ENCODE measurements at regions not wholly inside any gene's neighbourhood (a gene's known extent, or its start where the extent isn't known, plus 50 kb on each side); places are given as distances from the start of the nearest gene placed in this dataset.
A peak's percentile ranks its signal among the peaks of the same experiment; 100 is the strongest.
"Not testable (repeated sequence)": the region's sequence is repeated elsewhere in the genome, so short reads cannot be mapped to it uniquely, and the experiment has no call there.

DNA sequence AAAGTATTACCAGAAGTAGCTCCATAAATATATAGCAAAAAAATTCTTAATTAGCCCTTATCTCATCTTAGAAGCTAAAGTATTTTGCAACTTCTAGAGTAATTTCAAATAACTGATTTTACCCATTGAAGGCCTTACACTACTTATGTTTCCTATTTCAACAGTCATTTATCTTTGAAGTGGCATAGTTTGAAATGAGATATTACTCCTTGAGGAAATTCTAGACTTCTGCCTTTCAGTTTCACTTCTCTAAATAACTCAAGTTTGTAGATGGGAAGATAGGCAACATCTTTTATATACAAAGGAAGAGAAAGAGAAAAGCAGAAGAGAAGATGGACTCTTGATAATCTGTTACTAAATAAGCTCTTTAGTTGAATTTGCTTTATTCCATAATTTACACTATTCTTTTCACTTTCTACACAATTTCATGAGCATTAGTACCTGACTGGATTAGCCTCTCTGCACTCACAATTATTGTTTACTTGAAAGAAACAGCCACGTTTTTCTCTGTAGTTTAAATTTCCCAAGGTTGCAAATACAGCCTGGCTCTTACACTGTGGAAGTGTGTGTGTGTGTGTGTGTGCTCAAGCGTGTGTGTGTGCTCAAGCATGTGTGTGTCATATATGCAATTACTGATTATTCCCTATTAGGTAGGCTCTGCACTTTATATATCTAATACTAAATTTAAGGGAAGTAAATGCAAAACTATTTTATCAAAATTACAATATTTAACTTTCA, 60.6 kb upstream of the EMB start:
- no peak for DNase-seq (ENCODE audit: low read depth in 3 of 3)

DNA sequence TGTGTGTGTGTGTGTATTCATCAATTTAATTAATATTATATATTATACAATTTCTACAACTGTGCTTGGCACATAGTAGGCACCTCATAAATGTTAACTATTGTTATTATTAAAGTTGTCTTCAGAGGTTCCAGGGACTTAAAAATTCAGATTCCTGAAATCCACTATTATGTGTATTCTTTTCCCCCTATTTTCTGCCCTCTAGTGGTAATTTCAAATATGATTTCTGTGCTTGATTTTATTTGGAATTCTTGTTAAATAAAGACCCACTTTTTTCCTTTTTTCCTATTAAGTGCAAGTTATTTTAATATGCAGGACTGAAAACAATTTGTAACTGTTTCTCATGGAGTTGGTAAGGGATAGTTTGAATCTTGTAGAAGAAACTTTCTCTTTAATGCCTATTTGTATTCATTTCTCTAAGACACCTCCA, 72.0 kb upstream of the EMB start:
- DNase-seq (ENCODE audit: low read depth in 3 of 3), result not testable (repeated sequence)

DNA sequence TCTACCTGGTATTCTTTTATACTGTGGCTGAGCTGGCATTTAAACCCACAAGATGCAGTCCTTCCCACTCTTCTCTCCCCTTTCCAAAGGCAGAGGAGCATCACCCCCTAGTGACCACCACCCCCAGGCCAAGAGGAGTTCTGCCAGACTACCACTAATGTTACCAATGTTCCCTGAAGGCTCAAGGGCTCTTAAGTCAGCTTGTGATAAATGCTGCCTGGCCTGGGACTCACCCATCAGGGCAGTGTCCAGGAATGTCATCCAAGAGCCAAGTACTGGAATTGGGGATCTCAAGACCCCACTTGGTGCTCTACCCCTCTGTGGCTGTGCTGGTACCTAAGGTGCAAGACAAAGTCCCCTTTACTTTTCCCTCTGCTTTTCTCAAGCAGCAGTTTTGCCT, 80.0 kb upstream of the EMB start:
- DNase-seq (ENCODE audit: low read depth in 3 of 3), result not testable (repeated sequence)

DNA sequence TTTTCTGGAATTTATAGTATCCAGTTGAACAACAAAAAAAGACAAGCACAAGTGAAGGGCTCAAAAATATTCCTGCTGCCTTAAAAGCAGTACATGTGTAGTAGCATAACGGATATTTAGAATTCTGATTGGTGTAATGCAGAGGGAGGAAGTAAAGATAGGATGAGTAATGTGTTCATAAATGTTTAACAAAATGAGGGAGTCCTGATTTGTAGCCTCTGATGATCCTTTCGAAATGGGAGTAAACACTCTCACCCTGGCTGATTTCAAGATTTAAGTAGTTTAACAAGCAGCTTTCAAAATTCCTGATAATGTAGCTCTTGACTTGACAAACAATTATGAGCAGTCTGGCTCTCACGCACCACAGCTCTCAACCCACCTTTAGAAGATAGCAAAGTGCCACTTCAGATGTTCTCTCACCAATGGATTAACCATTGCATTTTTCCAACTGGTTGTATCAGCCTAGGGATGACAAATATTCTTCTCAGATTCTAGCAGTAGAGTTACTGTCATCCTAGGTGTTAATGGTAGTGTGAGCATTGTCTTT, 86.5 kb upstream of the EMB start:
- DNase-seq (ENCODE audit: low read depth in 3 of 3), result not testable (repeated sequence)

DNA sequence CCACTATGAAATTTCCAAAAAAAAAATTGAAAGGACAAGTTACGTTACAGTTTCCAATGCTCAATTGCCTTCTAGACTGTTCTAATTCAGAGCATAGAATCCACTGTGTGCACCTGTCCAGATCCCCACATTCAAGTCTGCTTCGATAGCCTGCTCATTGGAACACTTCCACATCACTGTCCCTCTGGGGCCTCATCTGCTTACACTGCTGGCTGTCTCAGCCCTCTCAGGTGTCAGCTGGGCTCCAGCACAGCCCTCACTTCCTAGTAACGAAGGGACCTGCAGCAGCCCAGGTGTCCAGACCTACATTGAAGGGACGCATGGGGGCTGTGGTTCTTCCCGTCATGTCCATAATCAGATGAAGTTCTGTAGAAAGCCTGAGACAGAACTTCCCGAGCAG, 94.3 kb upstream of the EMB start:
- DNase-seq (ENCODE audit: low read depth in 3 of 3), result no peak

DNA sequence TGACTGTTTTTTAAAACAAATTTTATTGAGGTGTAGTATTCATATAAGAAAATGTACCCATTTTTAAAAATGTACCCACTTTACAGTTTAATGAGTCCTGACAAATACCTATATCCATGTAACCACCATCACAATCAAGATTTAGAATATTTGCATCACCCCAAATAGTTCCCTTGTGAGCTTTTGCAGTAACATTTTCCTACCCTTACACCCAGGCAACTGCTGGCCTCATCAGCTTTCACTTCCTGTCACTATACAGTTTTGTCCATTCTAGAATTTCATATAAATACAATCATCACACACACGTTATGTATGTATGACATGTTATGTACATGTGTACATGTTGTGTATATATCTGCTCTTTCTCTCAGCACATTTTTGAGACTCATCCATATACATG, 96.4 kb upstream of the EMB start:
- not testable (repeated sequence) for DNase-seq (ENCODE audit: low read depth in 3 of 3)

DNA sequence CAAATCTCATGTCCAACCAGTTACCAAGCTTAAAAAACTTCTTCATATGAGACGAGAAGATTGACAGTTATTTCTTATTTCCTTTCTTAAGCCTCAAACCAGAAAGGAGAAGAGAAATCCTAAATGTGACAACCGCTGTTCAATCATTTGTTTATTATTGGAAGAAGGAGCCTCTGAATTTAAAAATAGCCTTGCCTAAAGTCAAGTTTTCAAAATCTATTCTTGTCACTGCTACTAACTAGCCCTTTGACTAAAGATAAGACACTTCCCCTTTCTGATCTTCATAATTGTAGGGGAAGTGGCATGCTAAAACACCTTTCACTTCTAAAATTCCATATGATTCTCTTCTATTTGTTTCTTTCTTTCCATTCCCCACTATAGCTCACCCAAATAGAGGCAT, 106.2 kb upstream of the EMB start:
- no peak for DNase-seq (ENCODE audit: low read depth in 3 of 3)

DNA sequence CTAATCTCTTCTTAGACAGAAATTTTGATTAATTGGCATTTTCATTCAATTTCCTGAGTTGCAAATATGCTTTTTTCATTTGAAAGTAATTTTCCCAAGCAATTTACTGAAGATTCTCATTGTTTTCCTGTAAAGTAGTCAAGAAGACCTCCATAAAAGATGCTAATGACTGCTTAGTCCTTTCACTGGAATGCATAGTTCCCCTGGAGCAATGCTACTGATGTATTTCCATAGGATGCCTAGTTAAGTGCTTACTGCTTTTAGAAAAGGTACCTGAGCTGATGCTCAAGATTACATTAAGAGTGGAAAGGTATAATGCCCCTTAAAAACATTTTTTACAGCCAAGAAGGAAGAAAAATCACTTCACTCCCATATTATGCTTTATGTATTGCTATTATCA, 109.2 kb upstream of the EMB start:
- DNase-seq (ENCODE audit: low read depth in 3 of 3), result no peak

DNA sequence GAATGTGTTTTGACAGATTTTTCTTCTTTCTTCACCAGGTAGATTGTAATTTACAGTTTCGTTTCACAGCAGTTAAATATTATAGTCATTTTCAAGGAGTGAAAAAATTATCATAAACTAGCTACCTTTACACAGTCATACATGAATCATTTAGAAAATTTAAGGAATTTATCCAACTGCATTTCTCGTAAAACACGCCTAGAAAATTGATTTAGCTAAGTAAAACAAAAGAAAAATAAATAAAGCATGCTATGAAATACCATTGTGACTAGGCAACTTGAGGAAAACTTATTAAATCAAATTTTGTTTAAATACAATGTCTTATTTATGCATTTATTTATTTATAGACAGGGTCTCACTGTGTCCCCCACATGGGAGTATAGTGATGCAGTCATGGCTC, 109.9 kb upstream of the EMB start:
- no peak for DNase-seq (ENCODE audit: low read depth in 3 of 3)

DNA sequence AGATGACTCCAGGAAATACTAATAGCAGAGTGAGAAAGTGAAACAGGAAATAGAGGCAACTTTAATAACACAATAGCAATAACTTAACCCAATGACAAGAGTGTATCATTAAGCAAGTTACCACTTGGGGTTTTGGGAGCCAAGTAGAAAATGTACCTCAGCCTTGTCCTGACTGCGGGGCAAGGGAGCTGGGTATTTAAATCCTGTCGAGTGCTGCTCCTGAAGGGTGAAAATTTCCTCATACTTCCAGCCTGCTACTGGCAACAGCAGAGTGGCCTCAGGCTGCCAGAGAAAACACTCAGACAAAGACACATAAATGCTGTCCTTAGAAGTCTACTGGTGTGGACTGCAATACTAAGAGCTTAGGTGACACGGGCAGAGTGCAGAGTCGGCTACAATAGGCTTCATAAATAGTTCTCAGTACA, 112.5 kb upstream of the EMB start:
- no peak for DNase-seq (ENCODE audit: low read depth in 3 of 3)

DNA sequence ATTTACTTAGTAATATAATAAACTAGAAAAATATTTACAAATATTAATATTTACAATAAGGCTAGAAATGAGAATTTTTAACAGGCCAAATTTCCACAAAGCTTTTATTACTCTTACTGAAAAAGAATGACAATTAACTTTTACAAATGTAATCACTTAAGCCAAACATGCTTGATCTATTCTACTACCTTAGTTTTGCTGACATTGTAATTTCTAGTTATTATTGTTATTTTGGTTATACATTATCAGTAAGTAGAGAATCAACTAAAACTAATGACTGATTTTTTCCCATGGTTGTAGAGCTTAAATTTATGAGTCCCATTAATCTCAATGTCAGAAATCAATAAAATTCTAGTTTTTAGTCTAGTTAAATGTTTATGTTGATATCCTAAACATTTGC, 107.8 kb upstream of the PARP8 start:
- DNase-seq (ENCODE audit: low read depth in 3 of 3), result not testable (repeated sequence)

DNA sequence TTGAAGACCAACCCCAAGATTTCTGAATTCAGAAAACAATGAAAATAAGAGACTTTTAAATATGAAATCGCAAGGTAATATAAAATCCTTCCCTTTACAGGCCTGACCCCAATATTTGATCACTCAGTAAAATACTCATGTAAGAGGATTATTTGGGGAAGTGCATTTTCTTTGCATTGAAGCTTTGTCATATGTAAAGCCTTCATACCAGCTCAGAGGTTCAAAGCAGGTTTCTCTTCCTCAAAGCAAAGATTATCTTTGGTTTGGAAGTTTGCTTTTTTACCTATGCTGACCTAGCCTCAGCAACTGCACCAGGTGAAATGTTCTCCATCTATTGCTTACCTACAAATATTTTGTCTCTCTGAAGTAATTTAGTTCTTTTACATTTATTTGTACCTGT, 106.5 kb upstream of the PARP8 start:
- no peak for DNase-seq (ENCODE audit: low read depth in 3 of 3)

DNA sequence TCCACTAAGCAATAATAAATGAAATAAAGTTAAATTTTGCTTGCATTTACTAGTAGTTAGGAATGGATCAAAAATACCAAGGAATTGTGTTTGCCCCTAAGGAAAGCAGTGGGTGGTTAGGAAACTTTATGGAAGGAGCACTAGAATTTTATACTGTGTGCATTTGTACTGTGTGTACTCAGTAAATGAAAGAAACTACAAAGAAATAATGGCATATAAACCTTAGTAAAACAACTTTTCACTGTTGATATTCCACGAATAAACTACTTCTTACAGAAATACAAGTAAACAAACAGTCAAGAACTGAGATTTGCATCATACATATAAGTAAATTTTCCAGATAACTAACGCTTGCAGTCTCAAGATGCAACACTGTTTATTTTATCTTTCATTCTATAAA, 103.7 kb upstream of the PARP8 start:
- no peak for DNase-seq (ENCODE audit: low read depth in 3 of 3)

DNA sequence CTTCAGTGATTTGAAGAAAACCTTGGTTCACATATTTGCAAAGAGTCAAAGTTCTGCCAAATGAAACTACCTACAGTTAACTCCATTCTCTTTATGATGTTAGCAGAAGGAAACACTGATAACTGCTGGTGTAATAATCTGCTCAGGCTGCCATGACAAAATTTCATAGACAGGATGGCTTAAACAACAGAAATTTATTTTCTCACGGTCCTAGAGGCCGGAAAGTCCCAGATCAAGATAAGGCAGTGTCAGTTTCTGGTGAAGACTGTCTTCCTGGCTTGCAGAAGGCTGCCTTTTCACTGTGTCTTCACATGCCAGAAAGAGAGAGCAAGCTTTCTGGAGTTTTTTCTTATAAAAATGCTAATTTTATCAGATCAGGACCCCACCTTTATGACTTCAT, 102.4 kb upstream of the PARP8 start:
- peak in 1 of 3 experiments; percentile 1 for DNase-seq (ENCODE audit: low read depth in 3 of 3)

DNA sequence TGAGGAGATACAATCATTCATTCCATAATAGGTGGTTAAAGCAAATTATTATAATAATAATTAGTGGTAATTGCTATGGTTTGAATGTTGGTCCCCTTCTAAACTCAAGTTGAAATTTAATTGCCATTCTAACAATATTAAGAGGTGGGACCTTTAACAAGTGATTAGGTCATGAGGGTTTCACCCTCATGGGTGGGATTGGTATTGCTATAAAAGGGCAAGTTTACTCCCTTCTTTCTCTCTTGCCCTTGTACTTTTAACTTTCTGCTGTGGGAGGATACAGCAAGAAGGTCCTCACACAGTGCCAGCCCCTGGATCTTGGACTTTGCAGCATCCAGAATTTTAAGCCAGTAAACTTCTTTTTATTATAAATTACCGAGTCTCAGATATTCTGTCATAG, 101.9 kb upstream of the PARP8 start:
- no peak for DNase-seq (ENCODE audit: low read depth in 3 of 3)

DNA sequence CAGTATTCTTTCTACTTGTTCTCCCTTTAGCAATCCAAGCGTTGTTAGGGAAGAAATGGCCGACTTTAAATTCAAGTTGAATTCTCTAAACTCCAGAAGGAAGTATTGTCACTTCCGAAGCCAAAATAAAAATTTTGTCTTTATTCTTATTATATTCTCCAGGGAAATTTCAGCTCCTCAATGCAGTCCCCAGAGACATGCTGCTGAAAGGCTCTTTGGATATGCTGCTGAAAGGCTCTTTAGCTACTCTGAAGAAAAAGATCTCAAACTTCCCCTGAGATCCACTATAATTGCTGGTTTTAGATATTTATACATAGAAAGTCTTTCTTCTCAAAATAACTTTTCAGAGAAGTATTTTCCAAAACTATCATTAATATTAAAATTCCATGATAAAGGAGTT, 92.3 kb upstream of the PARP8 start:
- no peak for DNase-seq (ENCODE audit: low read depth in 3 of 3)

DNA sequence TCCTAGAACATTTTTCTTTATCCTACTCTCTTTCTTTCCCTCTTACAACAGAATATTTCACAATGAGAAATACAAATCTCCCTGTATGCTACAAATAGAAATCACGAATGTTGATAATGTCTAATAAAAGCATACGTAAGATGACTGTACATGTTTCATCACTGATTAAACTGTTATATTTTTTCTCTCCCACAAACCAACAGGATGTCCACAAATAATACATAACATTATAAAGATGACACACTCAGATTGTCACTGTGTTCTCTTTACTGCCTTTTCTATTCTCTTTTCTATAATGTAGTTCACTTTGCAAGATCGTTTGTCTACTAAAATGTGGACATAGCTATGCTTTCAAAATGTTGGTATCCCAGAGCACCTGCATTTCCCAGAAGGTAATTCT, 90.7 kb upstream of the PARP8 start:
- DNase-seq (ENCODE audit: low read depth in 3 of 3), result no peak

DNA sequence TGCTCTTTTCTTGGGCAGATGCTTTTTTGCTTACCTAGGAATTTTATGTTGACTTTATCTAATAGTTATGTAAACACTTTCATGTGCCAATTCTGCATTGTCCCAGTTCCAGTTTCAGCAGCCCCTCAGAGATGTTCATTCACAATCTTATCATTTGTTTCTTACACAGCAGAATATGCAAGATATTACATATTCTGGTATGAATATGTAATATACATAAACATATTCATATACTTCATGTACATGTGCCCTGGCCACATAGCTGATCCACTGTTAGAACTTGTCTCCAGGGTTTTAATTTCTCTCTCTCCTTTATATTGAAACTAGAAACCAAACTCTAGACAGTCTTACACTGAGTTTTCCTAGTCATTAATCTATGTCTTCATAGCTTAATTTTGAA, 90.2 kb upstream of the PARP8 start:
- DNase-seq (ENCODE audit: low read depth in 3 of 3), result no peak

DNA sequence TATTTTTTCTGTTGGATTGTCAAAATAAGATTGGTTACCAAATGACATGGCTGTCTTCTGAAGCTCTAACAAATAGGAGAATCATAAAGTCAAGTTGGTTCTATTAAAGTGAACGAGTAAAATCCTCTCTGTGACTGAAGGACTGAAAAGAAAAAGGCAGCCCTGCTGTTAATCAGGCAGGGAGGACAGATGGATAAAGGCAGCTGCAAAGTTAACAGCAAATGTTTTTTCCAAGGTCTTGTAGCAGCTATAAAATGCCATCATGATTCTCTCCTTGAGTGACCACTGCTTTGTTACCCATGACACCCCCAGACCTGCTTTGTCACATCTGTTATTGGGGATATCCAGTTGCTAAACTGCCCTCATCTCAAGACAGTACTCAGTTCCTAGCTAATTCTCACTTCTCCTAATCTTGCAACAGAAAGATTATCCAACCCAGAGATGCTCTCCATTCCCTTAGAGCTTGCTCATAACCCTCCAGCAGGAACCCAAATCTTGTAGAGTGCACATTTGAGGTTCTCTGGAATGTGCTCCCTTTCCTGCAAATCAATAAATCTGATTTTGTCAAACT, 89.7 kb upstream of the PARP8 start:
- no peak for DNase-seq (ENCODE audit: low read depth in 3 of 3)

DNA sequence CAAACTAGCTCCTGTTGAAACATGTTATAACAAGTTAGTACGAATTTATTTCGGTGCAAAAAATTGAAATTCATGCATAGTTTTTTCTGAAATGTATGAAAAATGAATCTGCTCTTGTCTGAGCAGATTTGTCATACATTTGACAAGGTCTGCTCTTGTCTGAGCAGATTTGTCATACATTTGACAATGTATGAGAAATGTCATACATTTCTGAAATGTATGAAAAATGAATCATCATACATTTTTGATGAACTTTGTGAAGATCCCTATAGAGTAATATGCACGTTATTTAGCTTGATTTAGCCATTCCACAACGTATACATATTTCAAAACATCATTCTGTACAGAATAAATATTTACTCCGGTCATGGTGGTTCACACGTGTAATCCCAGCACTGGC, 85.9 kb upstream of the PARP8 start:
- DNase-seq (ENCODE audit: low read depth in 3 of 3), result no peak

DNA sequence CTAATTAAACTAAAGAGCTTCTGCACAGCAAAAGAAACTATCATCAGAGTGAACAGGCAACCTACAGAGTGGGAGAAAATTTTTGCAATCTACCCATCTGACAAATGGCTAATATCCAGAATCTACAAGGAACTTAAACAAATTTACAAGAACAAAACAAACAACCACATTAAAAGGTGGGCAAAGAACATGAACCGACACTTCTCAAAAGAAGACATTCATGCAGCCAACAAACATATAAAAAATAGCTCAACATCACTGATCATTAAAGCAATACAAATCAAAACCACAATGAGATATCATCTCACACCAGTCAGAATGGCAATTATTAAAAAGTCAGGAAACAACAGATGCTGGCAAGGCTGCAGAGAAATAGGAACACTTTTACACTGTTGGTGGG, 84.6 kb upstream of the PARP8 start:
- not testable (repeated sequence) for DNase-seq (ENCODE audit: low read depth in 3 of 3)

DNA sequence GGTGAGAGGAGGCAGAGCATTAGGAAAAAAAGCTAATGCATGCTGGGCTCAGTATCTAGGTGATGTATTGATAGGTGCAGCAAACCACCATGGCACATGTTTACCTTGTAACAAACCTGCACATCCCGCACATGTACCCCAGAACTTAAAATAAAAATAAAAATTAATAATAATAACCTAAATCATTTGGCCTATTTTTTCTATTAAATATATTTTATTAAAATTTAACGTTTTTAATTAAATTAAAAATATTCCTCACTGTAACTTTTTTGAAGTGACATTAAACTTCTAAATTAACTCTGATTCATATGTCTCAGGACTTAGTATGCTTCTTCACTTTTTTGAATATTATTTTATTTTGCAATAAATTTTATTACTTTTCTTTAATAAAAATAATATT, 83.7 kb upstream of the PARP8 start:
- no peak for DNase-seq (ENCODE audit: low read depth in 3 of 3)

DNA sequence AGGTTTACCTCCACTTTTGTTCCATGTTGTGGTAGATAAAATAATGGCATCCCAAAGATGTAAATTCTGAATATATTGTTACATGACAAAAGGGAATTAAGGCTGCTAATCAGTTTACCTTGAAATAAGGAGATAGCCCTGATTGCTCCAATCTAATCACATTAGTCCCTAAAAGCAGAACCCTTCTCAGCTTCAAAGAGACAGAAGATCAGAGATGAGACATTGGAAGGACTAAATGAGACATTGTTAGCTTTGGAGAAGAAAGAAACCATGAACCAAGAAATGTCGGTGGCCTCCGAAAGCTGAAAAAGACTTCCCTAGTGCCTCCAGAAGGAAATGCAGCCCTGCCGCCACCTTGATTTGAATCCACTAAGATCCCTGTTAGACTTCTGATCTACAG, 82.8 kb upstream of the PARP8 start:
- no peak for DNase-seq (ENCODE audit: low read depth in 3 of 3)

DNA sequence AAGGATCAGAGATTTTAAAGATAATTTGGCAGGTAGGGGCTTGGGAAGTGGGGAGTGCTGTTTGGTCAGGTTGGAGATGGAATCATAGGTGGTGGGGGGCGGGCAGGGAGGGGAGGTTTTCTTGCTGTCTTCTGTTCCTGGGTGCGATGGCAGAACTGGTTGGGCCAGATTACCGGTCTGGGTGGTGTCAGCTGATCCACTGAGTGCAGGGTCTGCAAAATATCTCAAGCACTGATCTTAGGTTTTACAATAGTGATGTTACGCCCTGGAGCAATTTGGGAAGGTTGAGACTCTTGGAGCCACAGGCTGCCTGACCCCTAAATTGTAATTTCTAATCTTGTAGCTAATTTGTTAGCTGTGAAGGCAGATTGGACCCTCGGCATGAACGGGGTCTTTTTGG, 78.0 kb upstream of the PARP8 start:
- not testable (repeated sequence) for DNase-seq (ENCODE audit: low read depth in 3 of 3)
